Astrocyte (in vitro differentiated cells and primary cell): ENCODE measurements at regions not wholly inside any gene's neighbourhood (a gene's known extent, or its start where the extent isn't known, plus 50 kb on each side); places are given as distances from the start of the nearest gene placed in this dataset.

Experiments used
- CTCF ChIP-seq: IDR thresholded peaks from 2 replicates; pipeline ENCODE4 v1.5.1; 2011; ENCODE audit warnings: low read depth, mild to moderate bottlenecking, inconsistent platforms, low read length, moderate library complexity; ENCODE audit not compliant: insufficient read depth
- EZH2 ChIP-seq: IDR thresholded peaks from 2 replicates; pipeline ENCODE4 v1.6.1; 2012; ENCODE audit warnings: mild to moderate bottlenecking, low read length, inconsistent platforms; ENCODE audit not compliant: insufficient read depth

- TF ChIP-seq CTCF: no peak
- TF ChIP-seq EZH2: no peak
Observed at GRCh38 chr15:97790180-97790579, 170.3 kb upstream of the ARRDC4 start.
